Esophagus (tissue), 2 donors: ENCODE measurements at regions not wholly inside any gene's neighbourhood (a gene's known extent, or its start where the extent isn't known, plus 50 kb on each side); places are given as distances from the start of the nearest gene placed in this dataset.
"Not testable (repeated sequence)": the region's sequence is repeated elsewhere in the genome, so short reads cannot be mapped to it uniquely, and the experiment has no call there.

Source experiments
- H3K27ac ChIP-seq, 2 donors: one replicate each; pipeline ENCODE4 v1.5.1; 2013; ENCODE audit warnings: low read depth in 2 of 2, mild to moderate bottlenecking in 2 of 2, inconsistent platforms in 1 of 2, low read length in 1 of 2, moderate library complexity in 1 of 2
- H3K27me3 ChIP-seq, 2 donors: one replicate each; pipeline ENCODE4 v1.6.1; 2013; ENCODE audit warnings: low read length in 2 of 2, control low read depth in 1 of 2, mild to moderate bottlenecking in 1 of 2; ENCODE audit not compliant: insufficient read depth in 2 of 2, control insufficient read depth in 1 of 2
- H3K36me3 ChIP-seq, 2 donors: one replicate each; pipeline ENCODE4 v1.6.1; 2013; ENCODE audit warnings: low read length in 1 of 2; ENCODE audit not compliant: control insufficient read depth in 2 of 2, insufficient read depth in 2 of 2
- H3K4me1 ChIP-seq, 2 donors: one replicate each; pipeline ENCODE4 v1.6.1; 2013; ENCODE audit warnings: low read length in 1 of 2; ENCODE audit not compliant: control insufficient read depth in 2 of 2, insufficient read depth in 2 of 2
- H3K4me3 ChIP-seq, 2 donors: one replicate each; pipeline ENCODE4 v1.5.1; 2013; ENCODE audit warnings: low read length in 2 of 2, mild to moderate bottlenecking in 2 of 2, low read depth in 1 of 2, moderate library complexity in 1 of 2
- H3K9me3 ChIP-seq, 2 donors: one replicate each; pipeline ENCODE4 v1.6.1; 2013; ENCODE audit warnings: mild to moderate bottlenecking in 2 of 2, low read depth in 1 of 2, low read length in 1 of 2, moderate library complexity in 1 of 2; ENCODE audit not compliant: control insufficient read depth in 2 of 2, insufficient read depth in 1 of 2
- WGBS, 2 donors: extraction: QIAGEN DNeasy Blood & Tissue Kit; methylation state at CpG; one replicate each; pipeline ENCODE4 v1.1.7; 2013; 5-methylcytosine and 5-hydroxymethylcytosine counted together
- donor health status: healthy with polysubstance abuse.
- donor health status: Bipolar disorder and iron deficiency.

DNA sequence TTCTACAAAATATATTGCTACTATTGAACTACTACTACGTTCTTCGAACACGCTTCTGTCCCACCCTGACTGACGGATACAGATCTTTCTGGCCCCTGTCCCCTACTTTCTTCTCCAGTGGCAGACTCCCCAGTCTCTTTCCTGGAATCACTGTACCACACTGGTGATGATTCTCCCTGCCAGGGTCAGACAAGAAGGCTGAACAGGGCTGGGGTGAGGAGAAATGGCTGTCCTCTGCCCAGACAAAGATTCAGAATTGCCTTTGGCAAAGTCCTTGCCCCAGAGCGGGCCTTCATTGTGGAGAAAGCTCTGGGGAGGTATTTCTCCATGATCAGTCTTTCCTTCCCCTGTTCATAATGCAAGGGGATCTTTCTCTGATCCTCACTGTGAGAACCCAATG is 1417.1 kb downstream of the BRD1 start:
- H3K27ac ChIP-seq, result no peak overlapping the region
- H3K9me3 ChIP-seq, result no peaks in the 10 kb centered on the region
- H3K27me3 ChIP-seq, result no peaks in the 10 kb centered on the region
- H3K4me3 ChIP-seq, result no peak overlapping the region
- H3K36me3 ChIP-seq, result no peaks in the 10 kb centered on the region
- 86 to 87% methylated on average over 5 of the region's 5 CpGs for WGBS, 2 donors
- H3K4me1 ChIP-seq, result no peaks in the 10 kb centered on the region

DNA sequence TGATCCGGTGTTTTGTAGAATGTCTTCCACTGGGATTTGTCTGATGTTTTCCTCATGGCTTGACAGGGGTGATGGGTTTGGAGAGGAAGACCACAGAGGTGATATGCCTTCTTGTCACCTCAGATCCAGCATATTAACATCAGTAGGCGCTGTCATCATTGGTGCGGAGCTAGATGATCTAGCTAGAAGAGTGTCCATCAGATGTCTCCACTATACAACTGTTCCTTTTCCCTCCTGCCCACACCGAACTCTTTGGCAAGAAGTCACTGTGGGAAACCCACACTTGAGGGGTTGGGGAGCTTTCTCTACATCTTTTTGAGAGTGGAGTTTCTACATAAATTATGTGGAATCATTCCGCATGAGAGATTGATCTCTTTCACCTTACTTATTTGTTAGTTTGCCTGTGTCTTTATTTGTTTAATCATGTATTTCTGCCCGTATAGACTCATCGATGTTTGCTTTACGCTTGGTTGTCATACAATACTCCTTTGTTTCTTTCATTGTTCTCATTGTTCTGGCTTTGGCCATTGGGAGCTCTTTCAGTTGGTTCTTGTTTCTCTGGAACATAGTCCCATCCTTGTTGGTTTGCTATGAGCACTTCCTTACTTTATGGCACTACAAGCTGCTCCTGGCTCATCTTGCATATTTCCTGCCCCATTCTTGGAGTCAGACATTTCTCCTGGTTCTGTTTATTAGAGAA is 1420.3 kb downstream of the BRD1 start:
- Histone ChIP-seq H3K9me3 (no peaks in the 10 kb centered on the region), H3K36me3 (no peaks in the 10 kb centered on the region), H3K27ac (no peak overlapping the region), H3K4me3 (no peak overlapping the region), H3K27me3 (no peaks in the 10 kb centered on the region), H3K4me1 (no peaks in the 10 kb centered on the region)
- 82% methylated on average over 8 of the region's 8 CpGs for WGBS, 2 donors

DNA sequence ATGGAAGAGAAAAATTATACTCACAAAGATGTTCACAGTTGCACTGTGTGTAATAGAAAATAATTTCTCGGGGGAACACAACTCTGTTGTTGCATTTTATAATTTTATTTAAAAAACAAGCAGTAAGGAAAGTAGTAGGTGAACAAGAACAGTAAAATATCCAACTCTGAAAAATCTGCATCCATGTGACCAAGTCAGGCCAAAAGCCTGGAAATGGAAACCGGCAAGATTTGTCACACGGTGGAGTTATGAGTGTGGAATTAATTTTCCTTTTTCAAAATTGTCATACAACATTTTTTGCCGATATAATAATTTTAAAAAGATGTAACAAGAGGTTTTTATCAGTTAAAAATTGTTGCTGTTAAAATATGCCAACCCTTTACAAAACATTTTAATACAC is 1421.5 kb downstream of the BRD1 start:
- H3K27me3 ChIP-seq, result no peaks in the 10 kb centered on the region
- WGBS, 2 donors, result 71 to 83% methylated on average over 4 of the region's 4 CpGs
- no peaks in the 10 kb centered on the region for H3K4me1 ChIP-seq
- no peaks in the 10 kb centered on the region for H3K36me3 ChIP-seq
- H3K27ac ChIP-seq, result no peak overlapping the region
- H3K9me3 ChIP-seq, result no peaks in the 10 kb centered on the region
- H3K4me3 ChIP-seq, result no peak overlapping the region

DNA sequence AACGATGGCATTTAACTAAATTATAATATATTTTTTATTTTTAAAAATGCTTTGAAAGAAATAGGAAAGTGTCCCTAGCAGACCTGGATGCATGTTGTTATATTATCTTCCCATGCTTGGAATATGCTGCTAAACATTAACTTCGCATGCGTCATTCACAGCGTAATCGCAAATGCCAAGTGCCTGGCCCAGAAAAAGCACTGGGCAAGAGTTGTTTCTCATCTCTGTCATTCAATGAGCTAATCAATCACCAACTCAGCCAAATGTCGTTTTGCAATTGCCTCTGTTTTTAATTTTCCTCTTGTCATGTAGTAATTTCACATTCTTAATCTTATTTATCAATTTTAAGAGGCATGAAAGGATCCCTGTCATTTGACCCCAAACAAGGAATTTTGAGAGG is 1421.9 kb downstream of the BRD1 start:
- Histone ChIP-seq H3K27ac (no peak overlapping the region), H3K4me3 (no peak overlapping the region), H3K27me3 (no peaks in the 10 kb centered on the region), H3K9me3 (no peaks in the 10 kb centered on the region), H3K4me1 (no peaks in the 10 kb centered on the region), H3K36me3 (no peaks in the 10 kb centered on the region)
- WGBS, 2 donors, result 58 to 64% methylated on average over 6 of the region's 6 CpGs

DNA sequence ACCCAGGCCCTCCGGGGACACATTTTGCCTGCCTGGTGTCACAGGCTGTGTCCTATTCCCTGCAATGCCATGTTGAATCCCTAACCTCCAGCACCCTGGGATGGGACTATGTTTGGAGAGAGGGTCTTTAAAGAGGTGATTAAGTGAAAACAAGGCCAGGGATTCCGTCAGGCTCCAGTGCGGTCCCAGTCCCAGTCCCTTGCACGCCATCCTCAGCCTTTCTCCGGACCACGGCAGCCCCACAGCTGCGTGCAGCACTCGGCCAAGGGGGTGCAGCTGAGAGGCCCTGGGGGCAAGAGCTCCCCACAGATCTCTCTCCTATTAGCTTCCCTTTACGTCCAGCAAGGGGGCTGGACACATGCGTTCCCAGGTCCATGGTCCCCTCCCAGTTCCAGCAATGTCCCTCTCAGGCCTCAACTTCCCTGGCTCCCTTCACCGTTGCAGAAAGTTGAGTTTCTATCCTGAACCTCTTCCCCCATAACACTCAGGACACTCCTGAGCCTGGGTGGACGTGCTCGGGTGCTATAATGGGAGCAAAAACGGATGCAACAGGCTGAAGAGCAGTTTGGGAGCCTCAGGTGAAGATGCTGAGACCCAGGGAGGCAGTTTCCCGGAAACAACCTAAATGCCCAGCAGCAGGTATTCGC is 1422.7 kb downstream of the BRD1 start:
- Histone ChIP-seq H3K9me3 (no peaks in the 10 kb centered on the region), H3K27ac (no peak overlapping the region), H3K4me3 (no peak overlapping the region), H3K36me3 (no peaks in the 10 kb centered on the region), H3K4me1 (no peaks in the 10 kb centered on the region), H3K27me3 (no peaks in the 10 kb centered on the region)
- WGBS, 2 donors, result 71 to 79% methylated on average over 16 of the region's 16 CpGs

DNA sequence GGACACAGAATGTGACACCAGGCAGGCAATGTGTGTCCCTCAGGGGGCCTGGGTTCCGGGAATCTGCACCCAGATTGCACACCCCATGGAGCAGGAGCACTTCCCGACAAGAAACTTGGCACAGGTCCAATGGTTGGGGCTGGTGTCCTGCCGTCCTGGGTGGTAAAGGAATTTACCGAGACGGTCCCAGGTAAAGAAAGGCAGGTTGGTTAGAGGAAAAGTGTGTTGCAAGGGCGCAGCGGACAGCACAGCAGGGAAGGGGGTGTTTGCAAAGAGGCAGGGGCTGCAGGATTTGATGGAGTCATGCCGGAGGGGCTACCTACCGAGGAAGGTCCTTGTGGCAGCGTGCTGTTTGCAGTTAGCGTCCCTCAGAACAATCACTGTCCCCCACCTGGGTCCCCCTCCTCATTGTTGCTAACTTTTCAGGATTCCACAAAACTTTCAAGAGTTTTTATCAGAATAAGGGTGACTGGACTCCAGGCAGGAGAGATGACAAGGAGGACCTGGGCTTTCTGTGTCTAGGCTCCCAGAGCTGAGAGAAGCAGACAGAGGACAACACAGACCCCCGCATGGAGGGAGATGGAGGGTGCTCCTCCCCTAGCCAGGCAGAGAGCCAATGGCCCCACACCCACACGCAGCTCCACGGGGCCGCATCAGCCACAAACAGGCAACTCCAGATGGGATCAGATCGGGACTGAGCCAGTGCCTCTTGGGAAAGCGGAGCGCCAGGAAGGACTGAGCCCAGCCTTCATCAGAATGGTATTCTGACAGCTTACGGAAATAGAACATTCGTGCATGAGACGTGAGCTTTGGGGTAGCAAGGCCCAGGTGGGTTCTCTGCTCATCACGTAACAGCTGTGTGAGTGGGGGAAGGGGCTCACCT is 1423.9 kb downstream of the BRD1 start:
- no peak overlapping the region for H3K4me3 ChIP-seq
- WGBS, 2 donors, result 64 to 67% methylated on average over 22 of the region's 22 CpGs
- no peaks in the 10 kb centered on the region for H3K27me3 ChIP-seq
- no peaks in the 10 kb centered on the region for H3K36me3 ChIP-seq
- no peak overlapping the region for H3K27ac ChIP-seq
- H3K4me1 ChIP-seq, result no peaks in the 10 kb centered on the region
- H3K9me3 ChIP-seq, result no peaks in the 10 kb centered on the region

DNA sequence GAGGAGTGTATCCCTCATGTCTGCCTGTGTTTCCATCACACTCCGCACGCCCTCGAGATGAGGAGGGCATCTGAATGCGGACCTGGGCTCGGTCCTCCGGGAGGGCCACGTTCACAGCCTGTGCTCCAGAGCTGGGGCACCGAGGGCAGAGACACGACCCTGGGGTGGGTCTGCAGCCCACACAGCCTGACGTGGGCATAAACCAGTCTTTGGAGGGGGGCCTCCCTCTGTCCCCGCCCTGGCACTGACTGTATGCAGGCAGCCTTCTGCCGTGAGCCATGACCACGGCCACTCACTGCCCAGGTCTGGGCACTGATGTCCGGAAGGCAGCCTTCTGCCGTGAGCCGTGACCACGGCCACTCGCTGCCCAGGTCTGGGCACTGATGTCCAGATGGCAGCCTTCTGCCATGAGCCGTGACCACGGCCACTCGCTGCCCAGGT is 1425.1 kb downstream of the BRD1 start:
- Histone ChIP-seq H3K4me1 (no peaks in the 10 kb centered on the region), H3K27ac (no peak overlapping the region)
- whole genome bisulfite sequencing, 2 donors, result 88 to 90% methylated on average over 21 of the region's 21 CpGs

DNA sequence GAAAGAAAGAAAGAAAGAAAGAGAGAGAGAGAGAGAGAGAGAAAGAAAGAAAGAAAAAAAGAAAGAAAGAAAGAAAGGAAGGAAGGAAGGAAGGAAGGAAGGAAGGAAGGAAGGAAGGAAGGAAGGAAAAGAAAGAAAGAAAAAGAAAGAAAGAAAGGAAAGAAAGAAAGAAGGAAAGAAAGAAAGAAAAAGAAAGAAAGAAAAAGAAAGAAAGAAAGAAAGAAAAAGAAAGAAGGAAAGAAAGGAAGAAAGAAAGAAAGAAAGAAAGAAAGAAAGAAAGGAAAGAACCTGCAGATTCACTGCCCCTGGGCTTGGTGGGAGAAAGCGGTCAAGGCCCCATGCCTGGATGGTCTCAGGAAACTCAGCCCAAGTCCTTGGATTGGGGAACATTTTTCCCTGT is 1426.2 kb downstream of the BRD1 start:
- not testable (repeated sequence) for H3K4me3 ChIP-seq, H3K27ac ChIP-seq, H3K4me1 ChIP-seq, H3K9me3 ChIP-seq, H3K27me3 ChIP-seq, H3K36me3 ChIP-seq
- WGBS, 2 donors, result 88 to 95% methylated on average over 1 of the region's 1 CpG

More for the DNA sequence above, 1425.1 kb downstream of the BRD1 start:
- no peaks in the 10 kb centered on the region for H3K27me3 ChIP-seq
- no peaks in the 10 kb centered on the region for H3K9me3 ChIP-seq
- H3K4me3 ChIP-seq, result no peak overlapping the region
- no peaks in the 10 kb centered on the region for H3K36me3 ChIP-seq

DNA sequence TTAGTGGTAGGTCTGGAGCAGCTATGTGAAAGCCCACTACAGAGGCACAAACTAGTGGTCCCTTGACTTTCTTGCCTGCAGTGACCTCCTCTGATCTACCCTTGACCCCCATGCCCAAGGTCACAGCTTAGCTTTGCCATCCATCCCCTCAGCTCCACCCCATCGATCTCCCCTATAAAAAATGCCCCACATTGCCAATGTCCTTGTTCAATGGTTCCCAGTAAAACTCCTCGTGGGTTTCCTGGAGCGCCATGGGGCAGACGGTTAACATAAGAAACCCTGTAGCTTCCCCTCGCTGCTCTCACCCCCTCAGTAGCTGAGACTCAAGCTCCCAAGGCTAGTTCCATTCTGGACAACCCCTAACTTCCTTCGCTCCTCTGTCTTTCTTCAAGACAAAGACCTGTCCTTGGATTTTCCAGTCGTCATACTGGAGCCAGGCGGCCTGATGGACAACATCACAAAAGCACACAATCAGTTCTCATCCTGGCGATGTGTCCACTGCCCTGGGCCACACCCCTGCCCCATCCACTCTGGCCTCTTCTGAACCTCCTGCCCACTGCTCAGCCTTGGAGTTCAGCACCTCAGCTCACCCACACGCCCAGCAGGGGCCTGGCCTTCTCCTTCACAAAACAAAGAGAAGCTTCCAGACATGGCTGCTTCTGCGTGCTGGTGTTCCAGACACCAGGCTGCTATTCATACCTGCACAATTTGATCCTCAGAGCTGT is 1429.3 kb downstream of the BRD1 start:
- Histone ChIP-seq H3K27me3 (no peaks in the 10 kb centered on the region), H3K36me3 (no peaks in the 10 kb centered on the region), H3K27ac (no peak overlapping the region), H3K9me3 (no peaks in the 10 kb centered on the region), H3K4me3 (no peak overlapping the region), H3K4me1 (no peaks in the 10 kb centered on the region)
- WGBS, 2 donors, result 83% methylated on average over 11 of the region's 11 CpGs
